ENCODE measurements at regions not wholly inside any gene's neighbourhood (a gene's known extent, or its start where the extent isn't known, plus 50 kb on each side); places are given as distances from the start of the nearest gene placed in this dataset.

DNA sequence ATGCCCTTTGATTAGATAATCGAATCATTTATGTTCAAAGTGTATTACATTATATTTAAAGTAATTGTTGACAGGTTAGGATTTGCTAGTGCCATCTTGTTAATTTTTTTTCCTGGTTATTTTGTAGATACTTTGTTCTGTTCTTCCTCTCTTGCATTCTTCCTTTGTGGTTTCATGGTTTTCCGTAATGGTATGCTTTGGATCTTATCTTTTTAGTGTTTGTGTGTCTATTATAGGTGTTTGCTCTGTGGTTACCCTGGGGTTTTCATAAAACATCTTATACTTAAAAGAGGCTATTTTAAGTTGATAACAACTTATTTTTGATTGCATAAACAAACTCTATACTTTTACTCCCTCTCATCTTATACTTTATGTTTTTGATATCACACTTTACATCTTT, 108.2 kb upstream of the SRD5A3 start:
- Histone ChIP-seq H3K27ac (no peak overlapping the region), H3K4me1 (no peaks in the 10 kb centered on the region), H3K4me3 (no peak overlapping the region), H3K9me3 (peaks cover 4 to 25% of the 10 kb centered on the region in 2 donors), H3K27me3 (no peaks in the 10 kb centered on the region), H3K36me3 (no peaks in the 10 kb centered on the region)
- intact Hi-C loops (cut with DNase I; ENCODE audit: low total_unique reads): no loop called here
- TF ChIP-seq, protein P1, sequence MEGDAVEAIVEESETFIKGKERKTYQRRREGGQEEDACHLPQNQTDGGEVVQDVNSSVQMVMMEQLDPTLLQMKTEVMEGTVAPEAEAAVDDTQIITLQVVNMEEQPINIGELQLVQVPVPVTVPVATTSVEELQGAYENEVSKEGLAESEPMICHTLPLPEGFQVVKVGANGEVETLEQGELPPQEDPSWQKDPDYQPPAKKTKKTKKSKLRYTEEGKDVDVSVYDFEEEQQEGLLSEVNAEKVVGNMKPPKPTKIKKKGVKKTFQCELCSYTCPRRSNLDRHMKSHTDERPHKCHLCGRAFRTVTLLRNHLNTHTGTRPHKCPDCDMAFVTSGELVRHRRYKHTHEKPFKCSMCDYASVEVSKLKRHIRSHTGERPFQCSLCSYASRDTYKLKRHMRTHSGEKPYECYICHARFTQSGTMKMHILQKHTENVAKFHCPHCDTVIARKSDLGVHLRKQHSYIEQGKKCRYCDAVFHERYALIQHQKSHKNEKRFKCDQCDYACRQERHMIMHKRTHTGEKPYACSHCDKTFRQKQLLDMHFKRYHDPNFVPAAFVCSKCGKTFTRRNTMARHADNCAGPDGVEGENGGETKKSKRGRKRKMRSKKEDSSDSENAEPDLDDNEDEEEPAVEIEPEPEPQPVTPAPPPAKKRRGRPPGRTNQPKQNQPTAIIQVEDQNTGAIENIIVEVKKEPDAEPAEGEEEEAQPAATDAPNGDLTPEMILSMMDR (IDR thresholded peaks at IDR 0.05): no peak
- TF ChIP-seq POLR2A (IDR thresholded peaks at IDR 0.05) (no peak), POLR2AphosphoS5 (IDR thresholded peaks at IDR 0.05) (no peak)
- DNase-seq (ENCODE audit: low spot score in 2 of 2): no peak

DNA sequence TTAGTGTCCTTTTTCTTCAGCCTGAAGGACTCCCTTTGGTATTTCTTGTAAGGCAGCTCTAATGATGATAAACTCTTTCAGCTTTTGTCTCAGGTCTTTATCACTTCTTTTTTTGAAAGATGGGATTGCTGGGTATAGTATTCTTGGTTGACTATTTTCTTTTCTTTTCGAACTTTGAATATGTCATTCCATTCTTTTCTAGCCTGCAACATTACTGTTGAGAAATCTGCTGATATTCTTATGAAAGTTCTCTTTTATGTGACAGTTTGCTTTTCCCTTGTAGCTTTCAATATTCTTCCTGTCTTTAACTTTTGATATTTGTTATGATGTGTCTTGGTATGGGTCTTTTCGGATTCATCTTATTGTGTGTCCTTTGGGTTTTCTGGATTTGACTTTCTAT, 107.6 kb upstream of the SRD5A3 start:
- no peak overlapping the region for H3K27ac ChIP-seq
- no peaks in the 10 kb centered on the region for H3K4me1 ChIP-seq
- intact Hi-C loops (cut with DNase I; ENCODE audit: low total_unique reads): no loop called here
- DNase-seq (ENCODE audit: low spot score in 2 of 2): no peak
- peaks cover 4 to 25% of the 10 kb centered on the region in 2 donors for H3K9me3 ChIP-seq
- no peaks in the 10 kb centered on the region for H3K27me3 ChIP-seq
- no peaks in the 10 kb centered on the region for H3K36me3 ChIP-seq
- no peak for TF ChIP-seq POLR2A (IDR thresholded peaks at IDR 0.05)
- TF ChIP-seq, protein P1 (IDR thresholded peaks at IDR 0.05): no peak
- H3K4me3 ChIP-seq: no peak overlapping the region

DNA sequence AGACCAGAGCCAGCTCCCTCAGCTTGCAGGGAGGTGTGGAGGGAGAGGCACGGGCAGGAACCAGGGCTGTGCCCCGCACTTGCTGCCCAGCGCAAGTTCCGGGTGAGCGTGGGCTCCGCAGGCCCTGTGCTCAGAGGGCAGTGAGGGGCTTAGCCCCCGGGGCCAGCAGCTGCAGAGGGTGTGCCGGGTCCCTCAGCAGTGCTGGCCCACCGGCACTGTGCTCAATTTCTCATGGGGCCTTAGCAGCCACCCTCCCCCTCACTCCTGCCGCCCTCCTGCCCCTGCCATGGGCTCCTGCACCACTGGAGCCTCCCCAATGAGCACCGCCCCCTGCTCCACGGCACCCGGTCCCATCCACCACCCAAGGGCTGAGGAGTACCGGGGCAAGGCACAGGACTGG, 104.6 kb upstream of the SRD5A3 start:
- intact Hi-C loops (cut with DNase I; ENCODE audit: low total_unique reads): no loop called here
- Histone ChIP-seq H3K36me3 (no peaks in the 10 kb centered on the region), H3K4me1 (no peaks in the 10 kb centered on the region), H3K4me3 (no peak overlapping the region), H3K9me3 (peaks cover 4 to 25% of the 10 kb centered on the region in 2 donors), H3K27me3 (no peaks in the 10 kb centered on the region), H3K27ac (no peak overlapping the region)
- no peak for TF ChIP-seq POLR2A (IDR thresholded peaks at IDR 0.05)
- TF ChIP-seq, protein P1 (IDR thresholded peaks at IDR 0.05): no peak
- TF ChIP-seq POLR2AphosphoS5 (IDR thresholded peaks at IDR 0.05): no peak
- no peak for DNase-seq (ENCODE audit: low spot score in 2 of 2)

DNA sequence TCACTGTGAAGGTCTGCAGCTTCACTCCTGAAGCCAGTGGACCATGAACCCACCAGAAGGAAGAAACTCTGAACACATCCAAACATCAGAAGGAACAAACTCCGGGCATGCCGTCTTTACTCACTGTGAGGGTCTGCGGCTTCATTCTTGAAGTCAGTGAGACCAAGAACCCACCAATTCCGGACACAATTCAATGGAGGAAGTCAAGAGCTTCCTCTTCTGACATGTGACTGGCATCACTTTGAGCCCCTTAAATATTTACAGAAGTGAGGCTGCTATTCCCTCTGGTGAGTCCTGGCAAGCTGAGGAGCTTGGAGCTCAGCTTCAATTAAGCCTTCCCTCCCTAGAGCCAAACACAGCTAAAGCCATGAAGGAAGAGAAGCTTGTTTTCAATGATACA, 103.5 kb upstream of the SRD5A3 start:
- DNase-seq (ENCODE audit: low spot score in 2 of 2): no peak
- intact Hi-C loops (cut with DNase I; ENCODE audit: low total_unique reads): no loop called here
- Histone ChIP-seq H3K36me3 (no peaks in the 10 kb centered on the region), H3K27ac (no peak overlapping the region), H3K4me3 (no peak overlapping the region), H3K27me3 (no peaks in the 10 kb centered on the region), H3K4me1 (no peaks in the 10 kb centered on the region), H3K9me3 (peaks cover 4 to 23% of the 10 kb centered on the region in 2 donors)
- no peak for TF ChIP-seq POLR2A (IDR thresholded peaks at IDR 0.05)
- TF ChIP-seq, protein P1 (IDR thresholded peaks at IDR 0.05): no peak
- no peak for TF ChIP-seq POLR2AphosphoS5 (IDR thresholded peaks at IDR 0.05)

DNA sequence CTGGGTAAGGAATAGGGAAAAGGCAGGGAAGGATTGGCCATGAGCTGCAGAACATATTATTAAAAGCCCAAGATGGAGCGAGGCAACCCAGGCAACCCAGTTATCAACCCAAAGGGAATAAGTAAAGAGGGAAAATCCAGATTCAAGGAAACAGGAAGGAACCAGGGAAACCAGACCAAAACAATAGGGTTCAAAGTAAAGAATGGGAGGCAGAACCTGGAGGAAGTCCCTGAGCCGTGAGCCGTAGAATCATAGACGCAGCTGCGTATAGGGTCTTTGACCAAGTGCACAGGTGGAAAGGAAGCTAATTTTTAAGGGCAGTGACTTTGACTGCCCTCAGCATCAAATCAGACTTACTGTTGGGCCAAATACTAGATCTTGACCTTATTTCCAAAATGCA, 98.5 kb upstream of the SRD5A3 start:
- Histone ChIP-seq H3K9me3 (no peaks in the 10 kb centered on the region), H3K27me3 (no peaks in the 10 kb centered on the region)
- intact Hi-C loops (cut with DNase I; ENCODE audit: low total_unique reads): no loop called here

More for the DNA sequence above, 98.5 kb upstream of the SRD5A3 start:
- Histone ChIP-seq H3K4me1 (no peaks in the 10 kb centered on the region), H3K4me3 (no peak overlapping the region), H3K36me3 (no peaks in the 10 kb centered on the region), H3K27ac (no peak overlapping the region)
- no peak for DNase-seq (ENCODE audit: low spot score in 2 of 2)
- no peak for TF ChIP-seq POLR2AphosphoS5 (IDR thresholded peaks at IDR 0.05)
- TF ChIP-seq, protein P1 (IDR thresholded peaks at IDR 0.05): no peak
- TF ChIP-seq POLR2A (IDR thresholded peaks at IDR 0.05): no peak
